SK-N-DZ (cell line): ENCODE measurements at regions not wholly inside any gene's neighbourhood (a gene's known extent, or its start where the extent isn't known, plus 50 kb on each side); places are given as distances from the start of the nearest gene placed in this dataset.
A peak's percentile ranks its signal among the peaks of the same experiment; 100 is the strongest.
"Not testable (repeated sequence)": the region's sequence is repeated elsewhere in the genome, so short reads cannot be mapped to it uniquely, and the experiment has no call there.

Source experiments
- DNase-seq: peaks from one replicate; pipeline ENCODE4 v3.0.0-alpha.2; 2015; ENCODE audit warnings: low spot score

DNA sequence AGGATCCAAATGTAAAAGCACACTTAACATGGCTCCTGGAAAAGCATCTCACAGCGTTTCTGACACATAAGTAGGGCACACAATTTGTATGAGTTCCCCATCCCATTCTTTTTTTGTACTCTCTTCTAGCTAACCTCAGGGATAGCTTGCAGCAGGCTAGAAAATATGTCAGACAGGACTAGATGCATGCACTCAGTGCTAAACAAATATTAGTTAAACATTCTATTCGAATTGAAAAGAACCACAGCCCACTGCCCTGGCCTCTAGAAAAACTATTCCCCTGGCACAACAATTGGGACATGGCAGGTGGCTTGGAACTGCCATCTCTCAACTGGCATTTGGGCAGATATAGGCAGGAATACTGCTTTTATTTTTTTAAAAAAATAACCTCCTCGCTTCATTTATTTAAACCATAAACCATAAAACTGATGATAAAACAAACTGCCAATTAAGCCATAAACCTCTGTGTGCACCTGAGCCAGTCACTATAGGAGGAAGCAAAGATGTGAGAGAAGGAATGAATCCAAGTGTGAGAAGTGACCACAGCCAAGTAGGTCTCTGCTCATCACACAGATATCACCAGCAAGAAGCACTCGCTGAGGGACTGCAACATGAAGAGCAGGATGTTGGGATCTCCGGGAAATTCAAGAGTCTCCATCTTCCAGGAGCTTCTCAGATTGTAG is 394.1 kb downstream of the NEBL start:
- DNase-seq, result no peak

DNA sequence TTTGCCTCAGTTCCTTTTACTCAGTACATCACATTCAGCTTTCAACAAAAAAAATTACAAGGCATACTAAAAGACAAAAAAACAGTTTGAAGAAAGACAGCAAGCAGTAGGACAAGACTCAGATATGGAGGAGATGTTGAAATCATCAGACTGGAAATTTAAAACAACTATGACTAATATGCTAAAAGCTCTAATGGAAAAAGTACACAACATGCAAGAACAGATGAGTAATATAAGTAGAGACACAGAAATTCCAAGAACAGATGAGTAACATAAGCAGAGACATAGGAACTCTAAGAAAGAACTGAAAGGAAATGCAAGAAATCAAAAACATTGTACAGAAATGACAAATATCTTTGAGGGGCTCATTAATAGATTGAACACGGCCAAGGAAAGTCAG is 402.6 kb downstream of the NEBL start:
- no peak for DNase-seq

- DNase-seq, result peak; percentile 15
These were observed 404.7 kb downstream of the NEBL start for GRCh38 chr10:20492447-20492846.

DNA sequence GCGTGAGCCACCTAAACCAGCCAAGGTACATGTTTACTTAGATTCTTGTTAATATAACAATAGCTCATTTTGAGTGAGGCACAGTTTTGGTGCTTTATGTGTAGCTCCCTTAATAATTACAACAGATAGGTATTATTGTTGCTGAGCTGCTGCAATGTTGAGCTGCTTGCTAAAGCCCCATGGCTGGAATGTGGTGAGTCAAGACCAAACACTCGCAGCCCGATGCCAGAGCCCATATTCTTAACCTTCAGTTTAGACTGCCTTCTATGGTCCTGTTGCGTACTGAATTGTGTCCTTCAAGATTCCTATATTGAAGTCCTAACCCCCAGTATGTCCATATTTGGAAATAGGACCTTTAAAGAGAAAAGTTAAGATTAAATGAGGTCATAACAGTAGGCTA is 407.1 kb downstream of the NEBL start:
- DNase-seq, result no peak

DNA sequence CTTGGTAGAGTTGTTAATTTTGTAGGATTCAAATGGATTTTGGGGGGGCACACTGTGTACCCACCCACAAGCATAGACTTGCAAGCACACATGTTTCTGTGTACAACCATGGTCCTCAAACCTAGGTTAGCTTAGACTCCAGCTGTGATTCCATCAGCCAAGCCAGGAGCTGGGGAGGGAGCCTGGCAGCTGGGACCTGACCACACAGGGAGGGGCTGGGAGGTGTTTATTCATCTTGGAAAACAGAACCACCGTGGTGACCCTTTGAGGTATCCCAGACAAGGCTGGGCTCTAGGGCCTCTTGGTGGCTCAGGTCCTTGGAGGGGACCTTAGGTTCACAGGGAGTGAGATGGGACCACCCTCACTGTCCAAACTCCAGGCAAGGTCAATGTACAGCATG is 410.3 kb downstream of the NEBL start:
- DNase-seq, result no peak

- no peak for DNase-seq
These were observed 411.6 kb downstream of the NEBL start for GRCh38 chr10:20485554-20485953.

DNA sequence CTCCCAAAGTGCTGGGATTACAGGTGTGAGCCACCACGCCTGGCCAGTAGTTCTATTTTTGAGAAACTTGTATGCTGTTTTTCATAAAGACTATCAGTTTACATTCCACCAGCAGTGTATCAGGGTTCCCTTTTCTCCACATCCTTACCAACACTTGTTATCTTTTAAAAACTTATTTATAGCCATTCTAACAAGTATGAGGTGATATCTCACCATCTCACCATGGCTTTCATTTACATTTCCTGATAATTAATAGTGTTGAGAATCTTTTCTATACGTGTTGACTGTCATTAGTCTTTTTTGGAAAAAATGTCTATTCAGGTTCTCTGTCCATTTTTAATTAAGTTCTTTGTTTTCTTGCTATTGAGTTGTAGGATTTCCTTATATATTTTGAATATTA is 416.1 kb downstream of the NEBL start:
- no peak for DNase-seq

DNA sequence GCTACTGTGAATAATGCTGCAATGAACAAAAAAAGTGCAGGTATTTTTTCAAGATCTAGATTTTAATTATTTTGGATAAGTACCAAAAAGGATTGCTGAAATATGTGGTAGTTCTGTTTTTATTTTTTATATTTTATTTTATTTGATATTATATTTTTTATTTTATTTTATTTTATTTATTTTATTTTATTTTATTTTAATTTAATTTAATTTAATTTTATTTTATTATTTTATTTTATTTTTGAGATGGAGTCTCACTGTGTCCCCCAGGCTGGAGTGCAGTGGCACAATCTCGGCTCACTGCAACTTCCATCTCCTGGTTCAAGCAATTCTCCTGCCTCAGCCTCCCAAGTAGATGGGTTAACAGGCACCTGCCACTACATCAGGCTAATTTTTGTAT is 416.5 kb downstream of the NEBL start:
- not testable (repeated sequence) for DNase-seq

- DNase-seq, result no peak
These were observed 423.0 kb downstream of the NEBL start for GRCh38 chr10:20474064-20474463.

DNA sequence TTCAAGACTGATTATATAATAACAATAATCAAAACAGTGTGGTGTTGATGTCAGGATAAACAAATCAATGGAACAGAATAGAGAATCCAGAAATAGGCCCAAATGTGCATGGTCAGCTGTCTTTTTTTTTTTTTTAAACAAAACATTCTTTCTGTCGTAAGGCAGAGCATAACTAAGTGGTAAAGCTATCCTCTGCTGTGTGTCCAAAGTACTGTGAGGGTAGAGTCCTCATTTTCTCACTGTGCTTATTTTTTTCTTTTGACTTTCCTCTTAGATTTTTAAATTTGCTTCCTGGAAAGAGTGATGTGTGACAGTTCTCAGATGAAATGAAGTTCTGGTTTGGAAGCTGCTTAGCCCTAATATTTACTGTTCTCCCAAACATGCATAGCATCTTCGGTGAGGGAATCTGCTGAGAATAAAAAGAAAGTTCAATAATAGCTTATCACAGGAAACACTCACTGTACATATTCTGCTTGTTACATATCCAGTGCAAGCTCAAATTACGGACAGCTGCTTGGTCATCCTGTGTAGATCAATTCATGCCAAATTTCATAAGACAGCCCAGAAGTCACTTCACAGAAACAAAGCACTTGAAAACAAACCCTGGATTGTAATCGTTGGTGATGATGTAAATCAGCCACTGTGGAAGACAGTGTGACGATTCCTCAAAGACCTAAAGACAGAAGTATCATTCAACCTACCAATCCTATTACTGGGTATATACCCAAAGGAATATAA is 423.9 kb downstream of the NEBL start:
- no peak for DNase-seq

GRCh38 chr10:20466731-20467130 is 430.4 kb downstream of the NEBL start:
- no peak for DNase-seq

GRCh38 chr10:20457649-20458048 is 439.5 kb downstream of the NEBL start:
- no peak for DNase-seq

DNA sequence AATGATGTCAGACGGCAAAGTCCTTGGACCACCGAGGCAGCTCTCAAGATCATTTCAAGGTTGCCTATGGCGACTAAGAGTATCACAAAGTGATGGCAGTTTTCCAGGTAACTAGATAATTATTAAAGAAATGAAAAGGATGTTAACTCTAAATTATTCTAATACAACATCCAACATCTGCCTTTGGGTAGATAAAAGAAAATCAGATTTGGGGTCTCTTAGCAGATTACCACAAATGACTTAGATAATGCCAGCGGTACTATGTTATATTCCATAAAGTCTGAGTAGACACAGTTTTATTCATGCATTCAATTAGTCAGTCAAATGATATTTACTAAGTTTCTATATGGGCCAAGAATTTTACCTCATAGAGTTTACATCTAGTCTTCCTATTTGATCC is 441.3 kb downstream of the NEBL start:
- DNase-seq, result no peak

GRCh38 chr10:20454331-20454730 is 442.8 kb downstream of the NEBL start:
- DNase-seq, result peak; percentile 10

DNA sequence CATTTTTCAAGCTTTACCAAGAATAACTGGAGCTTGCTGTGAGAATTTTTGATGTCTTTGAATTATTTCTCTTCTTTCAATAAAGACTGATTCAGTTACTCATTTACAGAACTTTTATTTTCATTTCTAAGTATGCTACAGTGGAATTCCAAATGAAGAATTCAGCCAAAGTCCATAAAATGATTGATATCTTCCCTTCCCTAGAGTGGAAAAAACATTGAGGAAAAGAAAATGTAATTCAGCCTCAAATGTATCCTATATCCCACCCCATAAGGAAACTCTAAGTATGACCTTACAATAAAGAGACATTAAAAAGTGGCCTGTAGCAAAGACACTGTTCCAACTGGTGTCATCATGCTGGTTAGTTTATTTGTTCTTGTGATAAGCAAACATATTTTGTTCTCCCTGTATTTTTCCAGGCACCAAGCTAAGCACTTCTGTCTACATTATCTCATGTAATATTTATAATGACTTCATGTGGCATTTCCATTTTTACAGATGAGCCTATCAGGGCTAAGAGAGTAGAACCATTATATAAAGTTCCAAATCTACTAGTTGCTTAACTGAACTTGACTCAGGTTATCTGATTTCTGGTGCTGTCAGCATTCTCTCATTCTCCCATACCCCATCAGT is 450.4 kb downstream of the NEBL start:
- DNase-seq, result no peak

DNA sequence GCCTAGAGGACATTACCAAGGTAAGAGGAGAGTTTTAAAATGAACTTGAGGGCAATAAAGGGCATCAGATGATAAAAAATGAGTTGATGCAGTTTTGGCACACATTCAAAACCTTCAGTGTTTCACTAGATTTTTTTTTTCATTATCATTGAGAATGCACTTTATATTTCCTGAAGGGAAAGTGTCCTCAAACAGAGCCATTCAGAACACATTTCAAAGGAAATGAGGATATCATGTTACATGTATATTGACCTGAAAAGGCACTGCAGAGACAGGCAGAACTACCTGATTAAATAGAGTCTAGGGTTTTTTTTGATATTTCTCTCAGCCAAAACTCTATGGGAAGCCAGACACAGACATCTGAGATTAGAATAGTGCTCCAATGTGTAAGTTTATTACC is 454.0 kb downstream of the NEBL start:
- DNase-seq, result no peak

DNA sequence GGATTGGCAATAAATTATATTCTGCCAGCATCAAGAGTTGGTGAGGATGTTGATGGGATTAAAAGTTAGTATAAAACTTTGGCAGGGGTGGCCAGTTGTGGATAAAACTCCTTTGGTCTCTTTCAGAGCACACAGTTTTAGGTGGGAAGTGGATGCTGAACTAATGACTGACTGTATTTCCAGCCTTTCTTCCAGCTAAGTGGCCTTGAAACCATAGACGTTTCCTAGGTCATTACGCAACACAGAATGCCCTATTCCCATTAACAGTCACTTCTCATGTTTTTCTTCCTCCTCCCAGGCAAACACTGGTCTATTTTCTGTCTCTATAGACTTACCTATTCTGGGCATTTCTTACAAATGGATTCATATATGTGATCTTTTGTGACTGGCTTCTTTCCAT is 467.4 kb downstream of the NEBL start:
- no peak for DNase-seq

- no peak for DNase-seq
These were observed 469.3 kb downstream of the NEBL start for GRCh38 chr10:20427821-20428220.

DNA sequence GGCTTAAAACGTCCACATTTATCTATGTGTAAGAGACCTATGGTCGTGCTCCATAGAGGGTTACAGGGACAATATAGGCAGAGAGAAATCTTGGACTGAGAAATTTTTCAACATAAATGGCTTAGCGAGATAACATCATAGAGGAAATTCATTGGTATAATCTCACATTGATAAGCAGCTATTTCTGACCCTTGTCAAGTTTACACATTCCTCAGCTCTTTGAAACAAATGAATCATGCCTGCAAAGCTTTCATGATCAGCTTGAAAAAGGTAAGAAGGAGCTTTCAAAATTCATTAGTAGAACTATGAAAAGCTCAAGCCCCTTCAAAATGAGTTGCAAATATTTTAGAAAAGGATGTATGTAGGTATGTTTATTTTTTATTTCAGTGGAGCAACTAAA is 478.8 kb downstream of the NEBL start:
- no peak for DNase-seq

GRCh38 chr10:20417791-20418190 is 479.3 kb downstream of the NEBL start:
- DNase-seq, result no peak

DNA sequence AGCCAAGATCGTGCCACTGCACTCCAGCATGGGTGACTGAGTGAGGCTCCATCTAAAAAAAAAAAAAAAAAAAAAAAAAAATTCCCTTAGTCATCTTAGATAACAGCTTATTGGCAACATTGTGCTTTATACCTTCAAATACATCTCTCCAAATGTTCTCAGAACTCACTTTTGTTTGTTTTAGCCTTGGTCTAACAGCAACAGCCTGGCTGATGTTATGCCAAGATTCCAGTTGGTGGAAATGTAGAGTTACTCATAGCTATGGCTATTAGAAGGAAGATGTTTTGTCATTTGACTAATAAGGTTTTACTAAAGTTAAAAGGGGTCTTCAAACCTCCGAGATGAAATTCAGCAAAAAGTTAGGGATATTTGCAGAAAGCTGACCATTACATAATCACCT is 481.4 kb downstream of the NEBL start:
- DNase-seq, result no peak

GRCh38 chr10:20407357-20407756 is 489.8 kb downstream of the NEBL start:
- no peak for DNase-seq
